ENCODE measurements at regions not wholly inside any gene's neighbourhood (a gene's known extent, or its start where the extent isn't known, plus 50 kb on each side); places are given as distances from the start of the nearest gene placed in this dataset.

- TF ChIP-seq CTCF (IDR thresholded peaks at IDR 0.05; ENCODE audit: low read length) (no peak), EZH2phosphoT487 (IDR thresholded peaks at IDR 0.05; ENCODE audit: low read length) (no peak)
Measured at GRCh38 chr12:20024194-20024593, 344.1 kb upstream of the PDE3A start.
